Gastrocnemius medialis (tissue), 4 donors: ENCODE measurements at regions not wholly inside any gene's neighbourhood (a gene's known extent, or its start where the extent isn't known, plus 50 kb on each side); places are given as distances from the start of the nearest gene placed in this dataset.

Experiments used
- ATAC-seq, 2 donors: fragments of 150-250 bp; one replicate each; pipeline ENCODE4 v1.9.1; 2016
- DNase-seq, 2 donors: peaks; one replicate each; pipeline ENCODE4 v3.0.0-alpha.2; 2019
- H3K27ac ChIP-seq, 4 donors: fragments of 200-600 bp; sonication (generic); 1 replicate in 1 of 4; 2 replicates in 3 of 4; pipeline ENCODE4 v1.5.1; 2016 to 2018; ENCODE audit warnings: mild to moderate bottlenecking in 2 of 4, moderate library complexity in 1 of 4
- H3K27me3 ChIP-seq, 3 donors: fragments of 200-600 bp; sonication (generic) in 2 of 3; 1 replicate in 1 of 3; 2 replicates in 2 of 3; pipeline versions ENCODE4 v1.5.1 to v1.6.0; 2016 to 2019; ENCODE audit warnings: mild to moderate bottlenecking in 1 of 3, moderate library complexity in 1 of 3
- H3K36me3 ChIP-seq, 2 donors: fragments of 200-600 bp; sonication (generic) in 1 of 2; one replicate each; pipeline ENCODE4 v1.5.1; 2017 to 2018
- H3K4me1 ChIP-seq, 2 donors: fragments of 200-600 bp; sonication (generic) in 1 of 2; one replicate each; pipeline ENCODE4 v1.5.1; 2016 to 2017; ENCODE audit warnings: mild to moderate bottlenecking in 2 of 2
- H3K4me3 ChIP-seq, 4 donors: fragments of 200-600 bp; sonication (generic) in 3 of 4; 1 replicate in 1 of 4; 2 replicates in 3 of 4; pipeline ENCODE4 v1.5.1; 2016 to 2019; ENCODE audit warnings: mild to moderate bottlenecking in 2 of 4
- H3K9me3 ChIP-seq, 3 donors: fragments of 200-600 bp; sonication (generic) in 2 of 3; 1 replicate in 1 of 3; 2 replicates in 2 of 3; pipeline ENCODE4 v1.5.1; 2016 to 2019
- CTCF ChIP-seq, 5 experiments: fragments of 450-650 bp in 3 of 5; fragments of 200-600 bp in 2 of 5; sonication (generic) in 2 of 5; IDR thresholded peaks in 4 of 5; conservative IDR thresholded peaks in 1 of 5; 1 replicate in 4 of 5; 2 replicates in 1 of 5; pipeline ENCODE4 v1.5.1; 2016 to 2019; ENCODE audit warnings: antibody characterized with exemption in 5 of 5, mild to moderate bottlenecking in 3 of 5, moderate library complexity in 3 of 5
- POLR2A ChIP-seq, 2 donors: fragments of 450-650 bp; IDR thresholded peaks; one replicate each; pipeline ENCODE4 v1.6.1; 2017; ENCODE audit warnings: antibody characterized with exemption in 2 of 2, mild to moderate bottlenecking in 2 of 2, moderate library complexity in 2 of 2
- in situ Hi-C, 4 donors: fragments of 200-750 bp; cut with MboI; loops; one replicate each; pipeline versions ENCODE4 v1.15.0 to v1.8.0; 2017; ENCODE audit warnings: low sequenced_read_pairs in 4 of 4
- intact Hi-C: fragments of 100-400 bp; cut with DNase I; formaldehyde crosslinking; loops from one replicate; pipeline ENCODE4 v1.15.1; 2023; ENCODE audit warnings: low total_unique reads

- Histone ChIP-seq H3K4me3 (no peak overlapping the region), H3K27me3 (no peaks in the 10 kb centered on the region), H3K9me3 (no peaks in the 10 kb centered on the region), H3K4me1 (no peaks in the 10 kb centered on the region), H3K36me3 (no peaks in the 10 kb centered on the region), H3K27ac (no peak overlapping the region)
- ATAC-seq (no peak), DNase-seq (no peak)
- intact Hi-C loops (no loop called here), in situ Hi-C loops (no loop called here)
- TF ChIP-seq CTCF (IDR thresholded peaks at IDR 0.05 in 4 of 5, conservative IDR thresholded peaks at IDR 0.05 in 1 of 5) (no peak), POLR2A (IDR thresholded peaks at IDR 0.05) (no peak)
Measured at GRCh38 chr5:141737535-141737934, 55.5 kb upstream of the ARAP3 start.

- in situ Hi-C loops (no loop called here), intact Hi-C loops (no loop called here)
- H3K4me1 ChIP-seq, result no peaks in the 10 kb centered on the region
- no peaks in the 10 kb centered on the region for H3K9me3 ChIP-seq
- H3K4me3 ChIP-seq, result no peak overlapping the region
- TF ChIP-seq CTCF (IDR thresholded peaks at IDR 0.05 in 4 of 5, conservative IDR thresholded peaks at IDR 0.05 in 1 of 5), result no peak
- H3K27me3 ChIP-seq, result no peaks in the 10 kb centered on the region
- no peaks in the 10 kb centered on the region for H3K36me3 ChIP-seq
- DNase-seq, result no peak
- no peak for ATAC-seq
- no peak overlapping the region for H3K27ac ChIP-seq
Measured at GRCh38 chr5:141735823-141736222, 53.8 kb upstream of the ARAP3 start.

- Histone ChIP-seq H3K4me1 (no peaks in the 10 kb centered on the region), H3K4me3 (no peak overlapping the region), H3K27ac (no peak overlapping the region), H3K27me3 (no peaks in the 10 kb centered on the region), H3K9me3 (no peaks in the 10 kb centered on the region), H3K36me3 (no peaks in the 10 kb centered on the region)
- in situ Hi-C loops (no loop called here), intact Hi-C loops (no loop called here)
- TF ChIP-seq POLR2A (IDR thresholded peaks at IDR 0.05) (no peak), CTCF (IDR thresholded peaks at IDR 0.05 in 4 of 5, conservative IDR thresholded peaks at IDR 0.05 in 1 of 5) (no peak)
- DNase-seq (no peak), ATAC-seq (no peak)
Measured at GRCh38 chr5:141734501-141735229, 52.6 kb upstream of the ARAP3 start.

- Histone ChIP-seq H3K36me3 (no peaks in the 10 kb centered on the region), H3K27me3 (no peaks in the 10 kb centered on the region), H3K9me3 (no peaks in the 10 kb centered on the region), H3K27ac (no peak overlapping the region), H3K4me1 (no peaks in the 10 kb centered on the region), H3K4me3 (no peak overlapping the region)
- TF ChIP-seq POLR2A (IDR thresholded peaks at IDR 0.05) (no peak), CTCF (IDR thresholded peaks at IDR 0.05 in 4 of 5, conservative IDR thresholded peaks at IDR 0.05 in 1 of 5) (no peak)
- no peak for ATAC-seq
- intact Hi-C loops, result no loop called here
- in situ Hi-C loops, result no loop called here
- no peak for DNase-seq
Measured at GRCh38 chr5:141733198-141733597, 51.2 kb upstream of the ARAP3 start.

GRCh38 chr5:141732417-141732816 is 50.4 kb upstream of the ARAP3 start:
- intact Hi-C loops, result no loop called here

More at GRCh38 chr5:141732417-141732816, 50.4 kb upstream of the ARAP3 start:
- Histone ChIP-seq H3K27me3 (no peaks in the 10 kb centered on the region), H3K4me3 (no peak overlapping the region), H3K36me3 (no peaks in the 10 kb centered on the region), H3K27ac (no peak overlapping the region), H3K4me1 (no peaks in the 10 kb centered on the region), H3K9me3 (no peaks in the 10 kb centered on the region)
- ATAC-seq (no peak), DNase-seq (no peak)
- TF ChIP-seq POLR2A (IDR thresholded peaks at IDR 0.05) (no peak), CTCF (IDR thresholded peaks at IDR 0.05 in 4 of 5, conservative IDR thresholded peaks at IDR 0.05 in 1 of 5) (no peak)
- in situ Hi-C loops, result no loop called here
